Fibroblast of skin of scalp (primary cell): ENCODE measurements at regions not wholly inside any gene's neighbourhood (a gene's known extent, or its start where the extent isn't known, plus 50 kb on each side); places are given as distances from the start of the nearest gene placed in this dataset.
"Not testable (repeated sequence)": the region's sequence is repeated elsewhere in the genome, so short reads cannot be mapped to it uniquely, and the experiment has no call there.

Source experiments
- DNase-seq: peaks from one replicate; pipeline ENCODE4 v3.0.0-alpha.2; 2013

DNA sequence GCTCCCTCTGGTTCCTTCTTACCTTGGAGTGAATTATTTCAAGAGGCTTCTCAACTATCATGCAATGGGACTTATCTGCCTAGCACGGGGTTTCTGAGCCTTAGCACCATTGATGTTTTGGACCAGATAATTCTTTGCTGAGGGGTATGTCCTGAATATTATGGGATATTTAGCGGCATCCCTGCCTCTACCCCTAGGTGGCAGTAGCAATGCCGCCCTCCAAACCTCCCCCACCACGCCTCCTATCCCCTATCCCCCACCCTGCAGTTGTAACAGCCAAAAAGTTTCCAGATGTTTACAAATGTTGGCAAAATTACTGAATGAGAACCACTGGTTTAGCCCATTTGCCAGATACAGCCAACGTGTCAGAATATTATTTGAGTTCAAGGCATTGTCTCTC, 125.5 kb downstream of the POSTN start:
- DNase-seq: no peak

DNA sequence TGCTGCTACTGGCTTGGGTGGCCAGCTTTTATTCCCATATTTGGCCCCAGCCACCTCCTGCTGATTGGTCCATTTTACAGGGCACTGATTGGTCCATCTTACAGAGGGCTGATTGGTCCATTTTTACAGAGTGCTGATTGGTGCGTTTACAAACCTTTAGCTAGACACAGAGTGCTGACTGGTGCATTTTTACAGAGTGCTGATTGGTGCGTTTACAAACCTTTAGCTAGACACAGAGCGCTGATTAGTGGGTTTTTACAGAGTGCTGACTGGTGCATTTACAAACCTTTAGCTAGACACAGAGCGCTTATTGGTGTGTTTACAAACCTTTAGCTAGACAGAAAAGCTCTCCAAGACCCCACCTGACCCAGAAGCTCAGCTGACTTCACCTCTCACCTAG, 126.3 kb downstream of the POSTN start:
- DNase-seq: not testable (repeated sequence)

GRCh38 chr13:37460166-37460565, 138.4 kb downstream of the POSTN start:
- peak; percentile 37 for DNase-seq

- peak; percentile 72 for DNase-seq
These were observed 141.0 kb downstream of the POSTN start for GRCh38 chr13:37457612-37458011.

DNA sequence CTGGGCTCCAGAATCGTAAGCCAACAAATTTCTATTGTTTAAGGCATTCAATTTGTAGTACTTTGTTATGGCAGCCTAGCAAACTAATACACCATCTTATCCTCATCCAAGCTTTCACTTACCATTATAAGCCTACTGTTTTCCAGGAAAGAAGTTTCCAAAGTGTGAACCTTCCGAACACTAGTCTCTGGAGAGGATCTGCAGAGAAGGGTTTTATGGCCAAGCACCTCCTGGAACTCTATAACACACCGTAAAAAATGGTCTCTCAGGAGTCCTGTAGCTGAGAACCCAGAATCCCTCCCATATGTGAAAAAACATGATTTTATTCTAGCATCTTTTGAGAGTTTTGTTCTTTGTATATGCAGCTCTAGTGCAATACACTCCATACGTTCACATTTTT, 142.1 kb downstream of the POSTN start:
- DNase-seq: no peak

DNA sequence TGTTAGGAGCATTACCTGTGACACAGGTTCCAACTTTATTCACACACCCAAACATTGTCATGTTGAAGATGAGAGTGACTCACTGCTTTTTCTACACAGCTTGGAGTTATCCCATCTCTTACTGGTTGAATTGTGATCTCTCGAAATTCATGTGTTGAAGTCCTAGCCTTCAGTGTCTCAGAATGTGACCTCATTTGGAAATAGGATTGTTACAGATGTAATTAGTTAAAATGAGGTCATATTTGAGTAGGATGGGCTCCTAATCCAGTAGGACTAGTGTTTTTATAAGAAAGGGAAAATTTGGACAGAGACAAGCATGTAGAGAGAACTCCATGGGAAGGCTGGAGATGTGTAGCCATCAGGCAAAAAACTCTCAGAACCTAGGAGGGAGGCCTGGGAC, 142.5 kb downstream of the POSTN start:
- no peak for DNase-seq

- DNase-seq: peak; percentile 85
These were observed 145.3 kb downstream of the POSTN start for GRCh38 chr13:37453246-37453645.

GRCh38 chr13:37450276-37450675, 148.3 kb downstream of the POSTN start:
- no peak for DNase-seq

DNA sequence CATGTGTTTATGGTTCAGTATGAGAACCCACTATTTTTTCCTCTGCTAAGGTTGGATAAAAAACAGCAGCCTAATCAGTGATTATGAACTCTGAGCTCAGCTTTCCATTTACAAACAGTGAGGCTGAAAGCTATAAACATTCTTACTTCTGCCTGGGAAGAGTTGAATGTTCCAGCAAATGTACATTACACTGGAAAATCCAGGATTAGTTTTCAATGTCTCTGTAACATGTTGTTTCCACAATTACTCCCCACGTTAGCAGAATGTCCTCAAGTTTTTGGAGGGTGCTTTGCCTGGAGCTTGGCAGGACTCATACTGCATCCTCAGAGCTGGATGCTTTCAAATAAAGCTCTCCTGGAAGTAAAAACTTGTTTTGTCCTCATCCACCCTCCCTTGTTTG, 150.4 kb downstream of the POSTN start:
- DNase-seq: no peak

DNA sequence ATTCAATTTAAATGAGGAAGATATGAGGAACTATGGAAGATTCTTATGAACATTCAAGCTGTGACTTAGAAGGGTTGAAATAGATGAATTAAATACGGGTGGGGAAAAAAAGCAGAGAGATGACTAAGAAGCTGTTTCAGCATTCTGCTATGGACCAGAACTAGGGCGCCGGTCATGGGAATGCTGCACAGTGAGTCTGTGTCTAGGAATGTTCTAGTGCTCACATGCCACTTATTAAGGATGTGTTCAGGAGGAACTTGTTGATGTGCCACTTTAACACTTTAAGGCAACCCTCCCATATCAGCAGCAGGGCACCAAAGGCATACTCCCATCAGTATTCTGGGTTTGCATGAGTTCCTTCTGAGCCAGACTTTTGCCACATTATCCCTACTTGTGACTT, 152.1 kb downstream of the POSTN start:
- peak; percentile 99 for DNase-seq

- peak; percentile 90 for DNase-seq
These were observed 155.0 kb downstream of the POSTN start for GRCh38 chr13:37443538-37443937.

DNA sequence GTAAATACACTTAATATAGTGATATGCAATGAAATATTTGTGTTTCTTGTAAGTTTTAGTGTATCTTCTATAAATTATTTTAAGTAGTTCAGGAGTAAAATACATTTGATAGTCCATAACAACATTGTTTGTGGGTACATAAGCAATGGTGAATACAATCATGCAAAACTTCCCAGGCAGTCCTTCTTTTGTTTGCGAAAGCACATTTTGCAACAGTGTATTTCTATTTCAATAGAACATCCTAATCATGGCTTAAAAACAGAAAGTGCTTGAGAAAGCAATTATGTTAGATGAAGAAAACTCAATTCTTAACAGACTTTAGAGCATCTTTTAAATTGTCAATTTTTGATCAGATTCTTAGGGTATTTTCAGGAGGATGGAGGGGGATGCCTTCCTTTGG, 155.6 kb downstream of the POSTN start:
- DNase-seq: no peak

DNA sequence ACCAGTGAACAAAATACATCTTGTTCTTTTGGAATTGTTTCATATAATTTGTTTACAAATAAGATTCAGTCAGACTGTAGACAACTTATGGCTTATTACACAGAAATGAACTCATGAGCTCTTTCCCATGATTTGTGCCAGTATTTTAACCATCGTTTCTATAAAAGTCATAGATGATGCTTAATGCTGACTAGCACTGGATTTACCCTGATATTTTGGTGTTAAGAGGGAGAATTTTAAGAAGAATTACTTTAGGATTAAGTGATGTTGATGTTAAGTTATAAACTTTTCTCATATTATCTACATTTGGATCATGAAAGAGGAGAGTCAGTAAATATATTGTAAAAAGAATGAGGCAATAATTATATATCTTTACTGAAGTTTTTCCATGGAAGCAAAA, 162.7 kb downstream of the POSTN start:
- no peak for DNase-seq

DNA sequence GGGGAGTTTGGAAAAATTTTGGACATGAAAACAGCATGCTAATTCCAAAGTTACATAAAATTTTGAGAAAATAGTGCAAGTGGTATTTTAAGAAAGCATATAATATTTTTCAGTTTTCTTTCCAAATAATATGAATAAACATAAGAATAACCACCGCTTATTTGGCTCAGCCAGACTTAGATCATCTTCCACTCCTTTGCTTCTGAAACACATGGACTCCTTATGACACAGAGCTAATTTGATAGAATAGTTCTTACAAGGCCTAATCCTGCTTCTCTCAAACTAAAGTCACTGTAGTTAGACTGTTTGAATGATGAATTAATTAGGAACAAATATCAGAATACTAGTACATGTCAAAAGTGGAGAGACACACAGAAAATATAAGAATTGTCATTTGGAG, 165.5 kb downstream of the POSTN start:
- no peak for DNase-seq

- DNase-seq: peak; percentile 61
These were observed 168.6 kb downstream of the POSTN start for GRCh38 chr13:37429976-37430375.

- no peak for DNase-seq
These were observed 170.6 kb downstream of the POSTN start for GRCh38 chr13:37427843-37428494.

GRCh38 chr13:37418490-37418889, 180.1 kb downstream of the POSTN start:
- no peak for DNase-seq

DNA sequence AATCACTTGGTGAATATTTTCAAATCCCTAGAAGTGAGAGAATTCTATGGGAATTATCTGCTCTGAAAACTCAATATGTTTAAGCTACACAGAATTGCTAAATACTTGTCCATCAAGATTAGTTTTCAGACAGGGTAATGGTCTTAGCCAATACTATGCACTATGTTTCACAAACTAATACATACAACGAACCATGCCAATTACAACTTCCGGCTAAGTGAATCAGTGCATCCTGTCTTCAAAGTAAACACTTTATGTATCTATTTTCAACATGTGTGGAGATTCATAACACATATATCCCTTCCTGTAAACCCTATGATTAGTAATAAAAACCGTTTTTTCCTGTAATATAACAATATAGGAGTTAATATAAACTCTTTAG, 181.5 kb downstream of the POSTN start:
- DNase-seq: no peak

- peak; percentile 72 for DNase-seq
These were observed 182.1 kb downstream of the POSTN start for GRCh38 chr13:37416291-37417059.

DNA sequence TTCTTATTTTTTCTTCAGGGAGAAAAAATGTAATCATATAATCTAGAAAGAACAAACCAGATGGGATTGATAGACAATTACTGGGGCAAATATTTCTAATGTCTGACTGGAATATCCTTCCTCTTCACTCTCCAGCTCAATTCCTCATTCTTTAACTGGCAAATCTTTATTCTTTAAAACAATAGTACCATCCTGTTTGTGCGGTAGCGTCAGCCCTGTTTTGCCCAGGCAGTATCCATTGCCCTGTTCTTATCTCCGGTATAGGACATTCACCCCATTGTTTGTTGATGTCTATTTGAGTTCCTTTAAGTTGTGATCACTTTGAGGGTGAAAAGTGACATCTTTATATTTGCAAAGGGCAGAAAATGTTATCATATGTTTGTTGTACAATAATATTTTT, 185.4 kb downstream of the POSTN start:
- no peak for DNase-seq

GRCh38 chr13:37412241-37412921, 186.2 kb downstream of the POSTN start:
- peak; percentile 95 for DNase-seq

DNA sequence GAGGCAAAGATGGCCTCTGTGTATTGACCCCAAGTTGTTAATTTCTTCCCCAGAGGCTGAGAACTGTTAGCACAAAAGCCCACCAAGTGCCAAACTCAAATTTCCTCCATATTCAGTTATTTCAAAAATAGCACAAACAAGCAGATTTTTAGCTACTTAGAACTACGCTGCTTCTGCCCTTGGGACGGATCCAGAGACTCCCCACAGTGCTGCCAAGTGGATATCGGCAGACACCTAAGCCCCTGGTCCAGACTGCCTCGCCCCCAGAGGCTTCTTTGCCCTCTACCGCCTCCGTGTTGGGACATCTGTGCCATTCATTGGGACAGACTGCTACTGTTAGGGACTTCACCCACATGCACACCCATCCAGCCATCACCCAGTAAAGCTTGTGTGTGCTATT, 188.3 kb downstream of the POSTN start:
- DNase-seq: no peak

GRCh38 chr13:37409756-37410155, 188.8 kb downstream of the POSTN start:
- peak; percentile 61 for DNase-seq

- DNase-seq: no peak
These were observed 191.4 kb downstream of the POSTN start for GRCh38 chr13:37407156-37407555.
